Panc1 (cell line): ENCODE measurements at regions not wholly inside any gene's neighbourhood (a gene's known extent, or its start where the extent isn't known, plus 50 kb on each side); places are given as distances from the start of the nearest gene placed in this dataset.

Source experiments
- ATAC-seq: fragments of 200-7000 bp; cut with Tn5 transposase; 2 replicates; pipeline ENCODE4 v1.9.1; 2020; ENCODE audit warnings: mild to moderate bottlenecking, moderate library complexity
- BruUV-seq: library from RNA; stranded (reverse); fragments of 400-500 nt; replicated peaks from 2 replicates; lab custom pipeline; 2021; lab: Mats Ljungman, UMichigan
- CTCF ChIA-PET: fragments of 300-600 bp; sonication (Branson Sonifier 250); formaldehyde crosslinking; loops from one replicate; lab custom pipeline; 2022; ENCODE audit warnings: antibody characterized with exemption; lab: Charles Lee
- POLR2A ChIA-PET: fragments of 300-600 bp; sonication (Branson Sonifier 250); formaldehyde crosslinking; loops from one replicate; lab custom pipeline; 2022; ENCODE audit warnings: antibody characterized with exemption; lab: Charles Lee
- DNase-seq: peaks from one replicate; pipeline ENCODE4 v3.0.0-alpha.2; 2010; ENCODE audit warnings: low read depth, low spot score
- H3K27ac ChIP-seq: 2 replicates; pipeline ENCODE4 v1.5.1; 2011; ENCODE audit warnings: mild to moderate bottlenecking, low read length, inconsistent platforms
- H3K27me3 ChIP-seq: fragments of 200-500 bp; sonication (Bioruptor generic); 2 replicates; pipeline ENCODE4 v1.6.0; 2014; ENCODE audit warnings: low read length, inconsistent platforms; ENCODE audit not compliant: control insufficient read depth, insufficient read depth
- H3K36me3 ChIP-seq: fragments of 200-500 bp; sonication (Bioruptor generic); 2 replicates; pipeline ENCODE4 v1.5.1; 2014; ENCODE audit warnings: inconsistent platforms, mild to moderate bottlenecking, low read length, moderate library complexity; ENCODE audit not compliant: control insufficient read depth, insufficient read depth
- H3K4me1 ChIP-seq: 2 replicates; pipeline ENCODE4 v1.5.1; 2011; ENCODE audit warnings: inconsistent platforms, mild to moderate bottlenecking, low read length, moderate library complexity; ENCODE audit not compliant: control insufficient read depth, insufficient read depth
- H3K4me3 ChIP-seq, 2 experiments: 2 replicates each; pipeline ENCODE4 v1.5.1; 2011 to 2012; ENCODE audit warnings: low read depth in 2 of 2, low read length in 2 of 2, mild to moderate bottlenecking in 2 of 2, inconsistent platforms in 1 of 2, moderate library complexity in 1 of 2
- H3K9me3 ChIP-seq: fragments of 200-500 bp; sonication (Bioruptor generic); 2 replicates; pipeline ENCODE4 v1.5.1; 2014; ENCODE audit warnings: low read depth, mild to moderate bottlenecking, inconsistent platforms, low read length, moderate library complexity; ENCODE audit not compliant: control insufficient read depth, insufficient read depth
- POLR2AphosphoS5 ChIP-seq: IDR thresholded peaks from 2 replicates; pipeline ENCODE4 v1.6.1; 2012; ENCODE audit warnings: mild to moderate bottlenecking, low read depth, low read length, moderate library complexity
- SIN3A ChIP-seq: IDR thresholded peaks from 2 replicates; pipeline ENCODE4 v1.6.1; 2012; ENCODE audit warnings: low read depth, mild to moderate bottlenecking, low read length, moderate library complexity, borderline replicate concordance; ENCODE audit not compliant: insufficient read depth
- TCF7L2 ChIP-seq: IDR thresholded peaks from 2 replicates; pipeline ENCODE4 v1.6.1; 2011; ENCODE audit warnings: mild to moderate bottlenecking, low read depth, low read length, inconsistent platforms
- in situ Hi-C: cut with HindIII; loops from 2 replicates; pipeline ENCODE4 v1.10.0; 2016; ENCODE audit warnings: low sequenced_read_pairs, low pct_unique_long_range_greater_than_20kb
- intact Hi-C: fragments of 100-400 bp; cut with micrococcal nuclease; formaldehyde crosslinking; loops from one replicate; pipeline ENCODE4 v1.10.0; 2022; ENCODE audit not compliant: unreplicated experiment
- TF ChIP-seq, protein P1 (sequence below), 2 experiments: IDR thresholded peaks; 2 replicates each; pipeline ENCODE4 v1.6.1; 2011 to 2012; ENCODE audit warnings: low read depth in 2 of 2, control low read depth in 1 of 2, low read length in 1 of 2, mild to moderate bottlenecking in 1 of 2, moderate library complexity in 1 of 2; ENCODE audit not compliant: insufficient read depth in 1 of 2
- TF ChIP-seq, protein P2 (sequence below): fragments of 450-650 bp; IDR thresholded peaks from 2 replicates; pipeline ENCODE4 v1.5.1; 2017; ENCODE audit warnings: mild to moderate bottlenecking

DNA sequence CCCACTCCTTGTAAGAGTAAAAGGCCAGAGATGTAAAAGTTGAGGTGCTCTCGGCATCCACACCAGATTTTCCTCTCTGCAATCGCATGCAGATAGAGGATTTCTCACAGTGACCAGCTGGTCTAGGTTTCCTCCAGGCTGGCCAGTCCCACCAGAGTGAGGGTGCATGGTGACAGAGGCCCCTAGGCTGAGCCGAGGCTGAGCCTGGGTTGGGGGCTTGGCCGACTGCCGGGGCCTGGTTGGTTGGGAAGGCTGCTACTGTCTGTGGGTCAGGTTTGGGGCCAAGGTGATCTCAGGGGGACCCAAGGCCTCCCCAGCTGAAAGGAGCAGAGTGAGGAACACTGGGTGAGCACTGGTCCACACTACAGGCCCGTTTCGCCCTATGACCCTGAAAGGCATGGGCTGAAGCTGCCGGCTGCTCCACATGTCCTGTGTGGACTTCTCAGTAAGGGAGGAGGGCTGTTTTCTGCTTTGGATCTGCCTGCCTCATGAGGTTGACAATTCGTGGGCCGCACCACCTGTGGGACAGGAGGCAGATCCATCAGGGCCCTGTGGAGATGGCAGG is 400.8 kb upstream of the IRX4 start:
- Histone ChIP-seq H3K27ac (no peak overlapping the region), H3K27me3 (no peaks in the 10 kb centered on the region)

DNA sequence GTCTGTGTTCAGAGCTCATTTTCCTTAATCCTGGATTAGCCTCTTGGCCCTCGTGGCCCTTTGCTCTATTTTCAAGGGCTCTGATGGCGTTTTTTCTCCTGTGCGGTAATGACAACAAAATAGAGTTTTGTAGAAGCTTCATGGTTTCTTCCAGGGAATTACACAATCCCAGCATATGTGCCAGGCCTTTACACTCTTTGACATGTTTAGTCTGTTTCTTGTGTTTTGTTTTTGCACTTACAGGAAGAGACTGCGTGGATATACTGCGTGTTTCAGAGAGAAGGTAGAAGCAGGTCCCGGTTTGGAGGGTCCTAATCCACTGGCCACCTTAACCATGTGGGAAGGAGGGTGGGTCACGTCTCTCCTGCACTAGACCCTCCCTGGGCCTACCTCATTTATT is 400.2 kb upstream of the IRX4 start:
- Histone ChIP-seq H3K27me3 (no peaks in the 10 kb centered on the region), H3K4me1 (no peaks in the 10 kb centered on the region), H3K36me3 (no peaks in the 10 kb centered on the region), H3K27ac (no peak overlapping the region), H3K4me3 (no peak overlapping the region), H3K9me3 (no peaks in the 10 kb centered on the region)
- ChIA-PET POLR2A (no interaction called here), CTCF (no interaction called here)
- DNase-seq (no peak), ATAC-seq (no peak)
- in situ Hi-C loops (no loop called here), intact Hi-C loops (no loop called here)
- no TSS peak for BruUV-seq
- TF ChIP-seq, protein P1, sequence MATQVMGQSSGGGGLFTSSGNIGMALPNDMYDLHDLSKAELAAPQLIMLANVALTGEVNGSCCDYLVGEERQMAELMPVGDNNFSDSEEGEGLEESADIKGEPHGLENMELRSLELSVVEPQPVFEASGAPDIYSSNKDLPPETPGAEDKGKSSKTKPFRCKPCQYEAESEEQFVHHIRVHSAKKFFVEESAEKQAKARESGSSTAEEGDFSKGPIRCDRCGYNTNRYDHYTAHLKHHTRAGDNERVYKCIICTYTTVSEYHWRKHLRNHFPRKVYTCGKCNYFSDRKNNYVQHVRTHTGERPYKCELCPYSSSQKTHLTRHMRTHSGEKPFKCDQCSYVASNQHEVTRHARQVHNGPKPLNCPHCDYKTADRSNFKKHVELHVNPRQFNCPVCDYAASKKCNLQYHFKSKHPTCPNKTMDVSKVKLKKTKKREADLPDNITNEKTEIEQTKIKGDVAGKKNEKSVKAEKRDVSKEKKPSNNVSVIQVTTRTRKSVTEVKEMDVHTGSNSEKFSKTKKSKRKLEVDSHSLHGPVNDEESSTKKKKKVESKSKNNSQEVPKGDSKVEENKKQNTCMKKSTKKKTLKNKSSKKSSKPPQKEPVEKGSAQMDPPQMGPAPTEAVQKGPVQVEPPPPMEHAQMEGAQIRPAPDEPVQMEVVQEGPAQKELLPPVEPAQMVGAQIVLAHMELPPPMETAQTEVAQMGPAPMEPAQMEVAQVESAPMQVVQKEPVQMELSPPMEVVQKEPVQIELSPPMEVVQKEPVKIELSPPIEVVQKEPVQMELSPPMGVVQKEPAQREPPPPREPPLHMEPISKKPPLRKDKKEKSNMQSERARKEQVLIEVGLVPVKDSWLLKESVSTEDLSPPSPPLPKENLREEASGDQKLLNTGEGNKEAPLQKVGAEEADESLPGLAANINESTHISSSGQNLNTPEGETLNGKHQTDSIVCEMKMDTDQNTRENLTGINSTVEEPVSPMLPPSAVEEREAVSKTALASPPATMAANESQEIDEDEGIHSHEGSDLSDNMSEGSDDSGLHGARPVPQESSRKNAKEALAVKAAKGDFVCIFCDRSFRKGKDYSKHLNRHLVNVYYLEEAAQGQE (IDR thresholded peaks at IDR 0.05; ENCODE audit: insufficient read depth in 1 of 2, low read depth in 2 of 2, low read length in 1 of 2): no peak
- no peak for TF ChIP-seq POLR2AphosphoS5
- TF ChIP-seq, protein P2, sequence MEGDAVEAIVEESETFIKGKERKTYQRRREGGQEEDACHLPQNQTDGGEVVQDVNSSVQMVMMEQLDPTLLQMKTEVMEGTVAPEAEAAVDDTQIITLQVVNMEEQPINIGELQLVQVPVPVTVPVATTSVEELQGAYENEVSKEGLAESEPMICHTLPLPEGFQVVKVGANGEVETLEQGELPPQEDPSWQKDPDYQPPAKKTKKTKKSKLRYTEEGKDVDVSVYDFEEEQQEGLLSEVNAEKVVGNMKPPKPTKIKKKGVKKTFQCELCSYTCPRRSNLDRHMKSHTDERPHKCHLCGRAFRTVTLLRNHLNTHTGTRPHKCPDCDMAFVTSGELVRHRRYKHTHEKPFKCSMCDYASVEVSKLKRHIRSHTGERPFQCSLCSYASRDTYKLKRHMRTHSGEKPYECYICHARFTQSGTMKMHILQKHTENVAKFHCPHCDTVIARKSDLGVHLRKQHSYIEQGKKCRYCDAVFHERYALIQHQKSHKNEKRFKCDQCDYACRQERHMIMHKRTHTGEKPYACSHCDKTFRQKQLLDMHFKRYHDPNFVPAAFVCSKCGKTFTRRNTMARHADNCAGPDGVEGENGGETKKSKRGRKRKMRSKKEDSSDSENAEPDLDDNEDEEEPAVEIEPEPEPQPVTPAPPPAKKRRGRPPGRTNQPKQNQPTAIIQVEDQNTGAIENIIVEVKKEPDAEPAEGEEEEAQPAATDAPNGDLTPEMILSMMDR: no peak
- no peak for TF ChIP-seq TCF7L2
- no peak for TF ChIP-seq SIN3A

More for the DNA sequence above, 400.8 kb upstream of the IRX4 start:
- no peak for ATAC-seq
- CTCF ChIA-PET: no interaction called here
- no peak for DNase-seq
- in situ Hi-C loops: no loop called here
- Histone ChIP-seq H3K4me1 (no peaks in the 10 kb centered on the region), H3K9me3 (no peaks in the 10 kb centered on the region), H3K36me3 (no peaks in the 10 kb centered on the region), H3K4me3 (no peak overlapping the region)
- intact Hi-C loops: no loop called here
- BruUV-seq: no TSS peak
- TF ChIP-seq SIN3A (no peak), TCF7L2 (no peak), POLR2AphosphoS5 (no peak)
- TF ChIP-seq, protein P2: no peak
- TF ChIP-seq, protein P1 (IDR thresholded peaks at IDR 0.05; ENCODE audit: insufficient read depth in 1 of 2, low read depth in 2 of 2, low read length in 1 of 2): no peak
- POLR2A ChIA-PET: no interaction called here
